NCI-H1092 (cell line): ENCODE measurements at regions not wholly inside any gene's neighbourhood (a gene's known extent, or its start where the extent isn't known, plus 50 kb on each side); places are given as distances from the start of the nearest gene placed in this dataset.
A peak's percentile ranks its signal among the peaks of the same experiment; 100 is the strongest.

Experiments used
- DNase-seq: peaks from one replicate; lab custom pipeline; 2025; lab: John Stamatoyannopoulos, UW

DNA sequence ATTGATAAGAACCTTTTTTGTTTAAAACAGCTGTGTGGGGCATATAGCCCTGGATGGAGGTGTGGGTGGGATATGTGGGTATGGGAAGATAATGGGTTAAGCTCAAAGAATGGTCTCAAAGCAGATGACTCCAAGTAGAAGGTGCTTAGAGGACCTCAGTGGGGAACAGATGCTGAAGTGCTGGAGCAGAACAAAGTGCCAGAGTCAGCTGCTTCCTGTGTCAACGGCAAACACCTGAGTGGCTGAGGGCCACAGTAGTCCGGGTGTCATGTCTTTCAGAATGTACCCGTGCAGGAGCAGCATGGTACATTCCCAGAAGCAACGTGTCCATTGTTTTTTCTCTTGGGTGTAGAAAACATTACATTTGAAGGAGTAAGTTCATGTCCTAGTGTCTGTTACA lies 210.6 kb downstream of the CCNG2 start:
- DNase-seq: no peak

- DNase-seq: no peak
These were observed 215.4 kb downstream of the CCNG2 start for GRCh38 chr4:77372375-77372774.

DNA sequence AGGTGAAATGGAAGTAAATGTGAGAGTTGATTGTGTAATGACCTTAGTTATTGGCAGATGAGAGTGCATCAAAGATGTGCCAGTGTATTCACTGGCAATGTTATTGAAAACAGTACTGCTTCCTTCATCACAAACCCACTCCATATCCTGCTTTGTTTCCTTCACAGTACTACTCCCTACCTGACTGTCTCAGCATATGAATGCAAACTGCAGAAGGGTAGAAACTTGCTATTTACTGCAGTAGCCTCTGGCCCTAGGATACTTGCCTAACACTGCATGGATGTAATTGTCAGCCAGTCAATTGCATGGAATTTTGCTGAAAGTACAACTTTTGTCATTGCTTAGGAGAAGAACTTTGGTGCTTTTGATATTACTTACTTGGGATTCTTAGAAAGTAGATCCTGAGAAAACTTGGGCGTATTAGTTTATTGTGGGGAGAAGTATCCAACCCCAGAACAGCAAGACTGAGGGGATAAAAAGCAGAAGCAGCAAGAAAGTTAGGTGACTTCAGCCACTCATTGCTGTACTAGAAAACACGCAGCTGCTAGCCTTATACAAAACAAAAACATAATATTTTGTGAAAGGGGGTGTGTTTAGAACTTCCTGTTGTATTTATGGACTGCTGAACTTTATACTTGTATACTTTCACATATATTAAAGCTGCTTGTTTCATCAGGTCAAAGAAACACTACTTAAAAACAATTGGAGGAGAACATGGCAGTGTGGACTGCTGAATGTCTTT lies 219.0 kb downstream of the CCNG2 start:
- DNase-seq: no peak

- no peak for DNase-seq
These were observed 219.9 kb downstream of the CCNG2 start for GRCh38 chr4:77376788-77377460.

DNA sequence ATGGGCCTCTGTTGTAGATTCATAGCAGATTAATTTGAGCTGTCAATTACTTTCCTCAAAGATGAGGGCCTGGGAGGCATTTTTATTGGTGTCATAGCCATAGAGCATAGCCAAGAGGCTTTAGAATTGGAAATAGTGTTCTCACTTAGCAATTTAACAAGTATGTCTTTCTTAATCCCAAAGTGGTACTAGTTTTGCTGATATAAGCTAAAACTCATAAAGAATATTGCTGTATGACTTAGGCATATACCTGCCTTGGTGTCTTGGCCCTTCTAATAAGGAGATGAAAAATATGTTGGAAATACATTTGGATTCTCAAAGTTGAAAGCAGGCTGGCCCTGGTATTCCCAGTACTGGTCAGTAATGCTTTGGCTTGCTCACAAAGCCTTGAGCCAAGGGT lies 221.5 kb upstream of the CXCL13 start:
- no peak for DNase-seq

DNA sequence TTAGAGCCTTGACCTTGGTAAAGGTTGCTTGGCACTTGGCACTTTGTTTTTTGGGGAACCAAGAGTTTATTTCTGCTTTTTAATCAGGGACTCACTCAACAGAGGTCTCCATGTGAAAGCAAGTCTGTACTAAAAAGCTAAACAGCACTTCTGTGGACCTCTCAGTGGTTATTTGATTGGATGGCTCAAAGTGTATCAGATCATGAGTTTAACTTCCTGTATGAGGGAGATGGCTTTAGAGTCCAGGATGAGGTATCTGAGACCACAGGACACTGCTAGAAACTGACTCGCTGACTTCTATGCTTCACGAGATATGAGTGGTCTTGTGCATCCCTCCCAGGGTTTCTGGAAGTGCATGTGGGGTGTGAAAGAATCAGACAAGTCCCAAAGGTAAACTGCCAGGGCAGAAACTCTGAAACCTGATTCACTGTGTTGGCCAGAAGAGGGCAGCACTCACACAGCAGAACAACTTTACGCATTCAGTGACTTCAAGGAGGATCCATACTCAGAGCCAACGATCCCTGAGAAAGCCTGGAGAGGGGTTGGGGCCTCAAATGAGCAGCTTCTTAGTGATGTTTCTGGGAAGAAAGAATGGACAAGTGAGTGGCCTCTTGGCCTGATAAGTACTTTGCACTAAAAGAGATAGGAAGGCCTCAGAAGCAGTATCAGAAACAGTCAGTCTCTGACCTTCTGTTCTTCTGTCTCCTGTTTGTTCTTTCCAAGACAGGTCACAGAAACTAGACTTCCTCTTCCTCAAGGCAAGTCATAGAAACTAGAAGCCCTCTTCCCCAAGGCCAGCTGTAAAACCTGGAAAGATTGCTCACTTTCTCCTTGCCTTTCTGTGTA lies 220.3 kb upstream of the CXCL13 start:
- DNase-seq: peak; percentile 8

GRCh38 chr4:77393996-77394395 lies 211.6 kb upstream of the CXCL13 start:
- DNase-seq: no peak

GRCh38 chr4:77395481-77395880 lies 210.1 kb upstream of the CXCL13 start:
- DNase-seq: no peak

- no peak for DNase-seq
These were observed 207.4 kb upstream of the CXCL13 start for GRCh38 chr4:77398256-77398655.

DNA sequence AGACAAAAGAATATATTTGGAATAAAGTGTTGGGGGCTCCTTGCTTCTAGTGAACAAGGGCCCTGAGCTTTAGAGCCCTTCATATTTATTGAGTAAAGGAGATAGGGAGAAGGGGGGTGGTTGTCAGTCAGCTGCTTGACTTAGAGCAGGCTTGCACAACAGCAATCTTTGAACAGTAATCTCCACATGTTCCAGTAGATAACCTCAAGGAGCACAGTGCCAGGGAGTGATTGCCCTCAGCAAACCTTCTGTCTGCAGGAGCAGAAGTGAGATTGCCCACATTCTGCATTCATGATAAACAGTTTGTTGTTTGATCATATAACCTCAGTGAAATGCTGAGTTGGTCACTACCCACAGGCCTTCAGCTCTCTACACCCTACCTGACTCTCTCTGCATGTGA lies 205.8 kb upstream of the CXCL13 start:
- DNase-seq: no peak

- no peak for DNase-seq
These were observed 191.9 kb upstream of the CXCL13 start for GRCh38 chr4:77413766-77414165.

GRCh38 chr4:77415689-77416088 lies 189.9 kb upstream of the CXCL13 start:
- no peak for DNase-seq

- no peak for DNase-seq
These were observed 187.3 kb upstream of the CXCL13 start for GRCh38 chr4:77418333-77418732.

DNA sequence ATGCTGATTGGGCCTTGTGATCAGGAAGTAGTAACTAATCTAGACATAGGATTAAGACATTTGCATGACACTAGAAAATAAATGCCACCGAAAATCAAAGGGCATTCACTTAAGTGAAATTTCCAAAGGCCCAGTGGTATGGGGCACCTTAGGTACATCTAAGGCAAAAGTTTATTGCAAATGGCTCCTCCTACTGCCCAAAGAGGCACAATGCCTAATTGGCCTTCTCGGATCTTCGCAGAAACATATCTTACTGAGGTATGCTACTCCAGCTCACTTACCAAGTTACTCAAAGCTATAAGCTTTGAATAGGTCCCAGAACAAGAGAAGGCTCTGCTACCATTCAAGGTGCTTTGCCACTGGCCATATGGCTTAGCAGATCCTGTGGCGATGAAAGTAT lies 174.8 kb upstream of the CXCL13 start:
- DNase-seq: no peak

DNA sequence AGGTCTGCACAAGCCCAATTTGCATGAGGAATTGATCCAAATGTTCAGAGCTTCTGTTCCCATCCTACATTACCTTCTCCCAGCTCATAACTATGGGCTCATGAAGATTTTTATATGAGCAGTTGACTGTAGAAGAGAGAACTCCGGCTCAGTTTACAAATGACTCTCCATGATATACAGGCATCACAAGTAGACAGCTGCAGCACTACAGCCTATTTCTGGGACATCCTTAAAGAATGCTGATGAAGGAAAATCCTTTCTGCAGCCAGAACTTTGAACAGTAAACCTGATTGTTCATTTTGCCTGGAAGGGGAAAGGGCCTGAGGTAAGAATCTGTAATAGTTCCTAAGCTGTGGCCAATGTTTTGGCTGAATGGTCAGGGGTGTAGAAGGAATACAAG lies 174.1 kb upstream of the CXCL13 start:
- DNase-seq: no peak

- no peak for DNase-seq
These were observed 172.8 kb upstream of the CXCL13 start for GRCh38 chr4:77432717-77433417.

DNA sequence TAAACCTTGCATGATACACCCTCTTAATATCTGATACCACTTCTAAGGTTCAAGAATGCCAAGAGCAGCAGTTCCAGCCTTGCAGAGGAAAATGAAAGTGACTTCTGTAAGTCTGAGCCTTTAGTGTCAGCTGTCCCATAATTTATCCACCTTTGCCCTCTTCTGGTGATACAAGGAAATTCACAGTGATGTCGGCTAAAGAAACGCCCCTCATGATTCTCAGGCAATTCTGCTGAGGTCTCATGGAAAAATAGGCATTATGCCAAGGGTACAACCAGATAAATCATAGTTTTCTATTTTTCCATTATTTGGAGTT lies 172.2 kb upstream of the CXCL13 start:
- DNase-seq: peak; percentile 25

- DNase-seq: no peak
These were observed 171.1 kb upstream of the CXCL13 start for GRCh38 chr4:77434299-77435092.

DNA sequence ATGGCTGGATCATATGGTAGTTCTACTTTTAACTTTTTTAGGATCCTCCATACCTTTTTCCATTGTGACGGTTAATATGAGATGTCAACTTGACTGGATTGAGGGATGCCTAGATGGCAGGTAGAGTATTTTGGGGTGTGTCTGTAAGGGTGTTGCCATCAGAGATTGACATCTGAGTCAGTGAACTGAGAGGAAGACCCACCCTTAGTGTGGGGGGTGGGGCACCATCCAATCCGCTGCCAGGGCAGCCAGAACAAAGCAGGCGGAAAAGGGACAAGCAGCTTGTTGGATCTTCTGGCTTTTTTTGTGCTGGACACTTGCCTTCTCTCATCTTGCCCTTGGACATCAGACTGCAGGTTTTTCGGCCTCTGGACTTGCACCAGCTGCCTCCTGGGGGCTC lies 168.5 kb upstream of the CXCL13 start:
- no peak for DNase-seq

- no peak for DNase-seq
These were observed 167.1 kb upstream of the CXCL13 start for GRCh38 chr4:77438549-77438948.

DNA sequence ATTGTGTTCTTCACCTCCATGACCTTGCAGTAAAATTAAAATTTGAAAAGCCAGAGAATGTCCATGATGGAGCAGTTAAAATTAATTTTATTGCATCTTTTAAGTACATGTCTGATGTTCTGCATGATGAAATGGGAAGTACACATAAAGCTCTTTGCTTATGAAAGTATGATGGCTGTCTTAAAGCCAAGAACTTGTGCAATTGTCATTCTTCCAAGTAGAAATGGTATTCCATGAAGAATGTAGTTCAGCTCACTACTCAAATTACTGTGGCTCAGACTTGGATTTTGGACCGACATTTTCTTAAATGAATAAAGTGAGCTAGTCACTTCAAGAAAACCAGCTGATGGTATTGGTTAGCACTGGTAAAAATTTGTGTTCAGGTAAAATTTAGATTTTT lies 161.7 kb upstream of the CXCL13 start:
- no peak for DNase-seq

DNA sequence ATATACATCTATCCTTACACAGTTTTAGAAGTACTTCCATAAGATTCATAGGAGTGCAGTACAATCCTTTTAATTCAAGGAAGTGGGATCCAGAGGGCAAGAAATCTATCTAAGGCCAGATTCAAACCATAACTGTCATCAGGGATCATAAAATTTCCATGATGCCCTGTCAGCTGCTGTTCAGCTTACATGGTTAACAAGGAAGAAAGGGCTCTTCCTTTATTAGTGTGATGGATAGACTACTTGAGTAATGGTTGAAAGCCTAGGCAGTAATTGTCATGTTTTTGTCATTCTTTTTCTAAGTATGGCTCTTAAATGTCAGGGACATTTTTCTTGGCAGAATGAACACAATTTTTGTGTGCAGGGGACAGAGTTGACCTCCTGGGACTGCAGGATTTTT lies 159.8 kb upstream of the CXCL13 start:
- no peak for DNase-seq
